GM21576 (cell line): ENCODE measurements at regions not wholly inside any gene's neighbourhood (a gene's known extent, or its start where the extent isn't known, plus 50 kb on each side); places are given as distances from the start of the nearest gene placed in this dataset.
"Not testable (repeated sequence)": the region's sequence is repeated elsewhere in the genome, so short reads cannot be mapped to it uniquely, and the experiment has no call there.

Source experiments
- ATAC-seq: cut with Tn5 transposase; IDR thresholded peaks from one replicate; pipeline ENCODE4 v1.9.1; 2021; ENCODE audit warnings: mild to moderate bottlenecking, moderate library complexity; ENCODE audit not compliant: unreplicated experiment

- not testable (repeated sequence) for ATAC-seq
Observed at GRCh38 chr10:71107117-71107516, 105.3 kb upstream of the UNC5B start.

DNA sequence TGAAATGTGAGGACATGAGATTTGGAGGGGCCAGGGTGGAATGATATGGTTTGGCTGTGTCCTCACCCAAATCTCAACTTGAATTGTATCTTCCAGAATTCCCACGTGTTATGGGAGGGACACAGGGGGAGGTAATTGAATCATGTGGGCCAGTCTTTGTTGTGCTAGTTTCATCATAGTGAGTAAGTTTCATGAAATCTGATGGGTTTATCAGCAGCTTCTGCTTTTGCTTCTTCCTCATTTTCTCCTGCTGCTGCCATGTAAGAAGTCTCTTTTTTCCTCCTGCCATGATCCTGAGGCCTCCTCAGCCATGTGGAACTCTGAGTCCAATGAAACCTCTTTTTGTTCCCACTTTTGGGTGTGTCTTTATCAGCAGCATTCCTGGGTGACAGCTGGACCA, 104.3 kb upstream of the UNC5B start:
- not testable (repeated sequence) for ATAC-seq

GRCh38 chr10:71112138-71112785, 100.1 kb upstream of the UNC5B start:
- no peak for ATAC-seq

- ATAC-seq: no peak
Observed at GRCh38 chr10:71116426-71116825, 95.9 kb upstream of the UNC5B start.

GRCh38 chr10:71117589-71117988, 94.8 kb upstream of the UNC5B start:
- not testable (repeated sequence) for ATAC-seq

GRCh38 chr10:71123023-71123422, 89.3 kb upstream of the UNC5B start:
- ATAC-seq: no peak

- ATAC-seq: no peak
Observed at GRCh38 chr10:71124921-71125748, 87.2 kb upstream of the UNC5B start.

DNA sequence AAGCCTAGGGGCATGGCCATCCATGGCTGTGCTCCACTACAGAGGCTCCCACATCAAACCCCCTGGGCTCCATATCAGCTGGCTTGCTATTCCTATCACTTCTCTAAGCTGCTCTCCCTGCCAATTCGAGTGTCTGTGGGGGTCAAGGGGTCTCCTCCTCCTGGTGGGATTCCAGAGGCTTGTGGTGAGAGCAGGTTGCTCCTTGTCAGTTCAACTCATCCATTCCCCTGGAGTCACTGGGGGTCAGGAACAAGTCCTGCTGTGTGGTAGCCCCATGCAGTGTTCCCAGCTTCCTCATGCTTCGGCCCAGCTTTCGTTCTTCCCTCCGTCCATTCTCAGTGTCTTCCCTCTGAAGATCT, 86.6 kb upstream of the UNC5B start:
- ATAC-seq: no peak

- no peak for ATAC-seq
Observed at GRCh38 chr10:71126432-71126831, 85.9 kb upstream of the UNC5B start.

- no peak for ATAC-seq
Observed at GRCh38 chr10:71127104-71127503, 85.3 kb upstream of the UNC5B start.

DNA sequence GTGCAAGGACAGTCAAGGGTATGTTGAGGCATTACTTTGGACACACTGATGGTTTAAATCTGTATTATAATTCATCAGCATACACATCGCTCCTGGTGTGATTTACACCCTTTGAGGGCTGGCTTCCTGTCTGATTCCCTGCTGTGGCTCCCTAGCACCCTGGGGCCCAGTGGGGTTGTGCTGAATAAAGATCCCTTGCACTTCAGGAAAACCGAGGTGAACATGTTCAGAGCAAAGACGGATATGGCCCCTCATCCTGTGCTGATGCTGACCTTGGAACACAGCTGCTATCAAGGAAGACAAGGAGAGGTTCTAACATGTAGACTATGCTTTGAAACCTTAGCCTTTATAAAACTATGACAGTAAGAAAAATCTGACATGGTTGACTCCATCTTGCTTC, 84.6 kb upstream of the UNC5B start:
- ATAC-seq: no peak

- no peak for ATAC-seq
Observed at GRCh38 chr10:71128311-71128980, 83.9 kb upstream of the UNC5B start.

DNA sequence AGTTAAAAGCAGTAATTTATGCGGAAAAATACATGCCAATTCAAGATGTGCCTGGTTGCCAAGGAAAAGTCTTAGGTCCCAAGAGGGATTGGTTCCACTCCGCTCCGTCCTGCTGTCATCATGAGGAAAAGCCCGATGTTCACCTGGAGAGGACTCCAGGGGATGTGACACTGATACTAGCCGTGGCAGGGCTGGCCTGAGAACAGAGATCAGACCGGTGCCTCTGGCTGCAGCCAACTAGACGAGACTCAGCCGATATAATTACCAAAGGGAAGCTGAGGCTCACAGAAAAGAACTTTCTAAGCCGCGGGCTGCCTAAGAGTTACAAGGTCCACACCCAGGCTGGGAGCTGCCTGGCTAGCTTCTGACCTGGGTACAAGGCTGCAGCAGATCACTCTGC, 81.3 kb upstream of the UNC5B start:
- no peak for ATAC-seq

DNA sequence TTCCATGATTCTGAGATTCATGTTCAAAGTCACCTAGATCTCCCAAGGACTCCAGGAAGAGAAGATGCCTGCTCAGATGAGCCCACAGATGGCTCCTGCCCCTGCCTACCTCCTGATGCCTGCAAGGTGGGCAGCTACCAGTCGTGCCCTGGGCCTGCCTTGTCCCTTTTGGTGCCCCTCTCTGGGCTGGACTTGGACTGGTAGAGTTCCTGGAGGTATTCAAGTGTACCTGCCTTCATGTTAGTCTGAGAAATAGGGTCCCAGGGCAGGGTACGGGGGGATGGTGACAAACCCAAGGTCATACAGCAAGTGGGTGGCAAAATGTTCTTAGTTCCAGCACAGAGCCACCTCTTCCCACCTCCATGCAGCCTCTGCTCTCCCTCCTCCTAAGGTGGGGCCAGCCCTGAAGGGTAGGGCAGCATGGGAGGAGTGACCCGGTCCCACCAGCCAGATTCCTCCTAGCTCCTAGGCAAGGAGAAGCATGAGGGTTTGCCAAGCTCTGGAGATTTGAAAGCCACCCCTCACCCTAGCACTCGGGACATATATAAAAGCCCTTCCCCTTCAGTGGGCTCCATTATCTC, 80.8 kb upstream of the UNC5B start:
- ATAC-seq: no peak

- ATAC-seq: no peak
Observed at GRCh38 chr10:71132321-71132810, 80.0 kb upstream of the UNC5B start.

DNA sequence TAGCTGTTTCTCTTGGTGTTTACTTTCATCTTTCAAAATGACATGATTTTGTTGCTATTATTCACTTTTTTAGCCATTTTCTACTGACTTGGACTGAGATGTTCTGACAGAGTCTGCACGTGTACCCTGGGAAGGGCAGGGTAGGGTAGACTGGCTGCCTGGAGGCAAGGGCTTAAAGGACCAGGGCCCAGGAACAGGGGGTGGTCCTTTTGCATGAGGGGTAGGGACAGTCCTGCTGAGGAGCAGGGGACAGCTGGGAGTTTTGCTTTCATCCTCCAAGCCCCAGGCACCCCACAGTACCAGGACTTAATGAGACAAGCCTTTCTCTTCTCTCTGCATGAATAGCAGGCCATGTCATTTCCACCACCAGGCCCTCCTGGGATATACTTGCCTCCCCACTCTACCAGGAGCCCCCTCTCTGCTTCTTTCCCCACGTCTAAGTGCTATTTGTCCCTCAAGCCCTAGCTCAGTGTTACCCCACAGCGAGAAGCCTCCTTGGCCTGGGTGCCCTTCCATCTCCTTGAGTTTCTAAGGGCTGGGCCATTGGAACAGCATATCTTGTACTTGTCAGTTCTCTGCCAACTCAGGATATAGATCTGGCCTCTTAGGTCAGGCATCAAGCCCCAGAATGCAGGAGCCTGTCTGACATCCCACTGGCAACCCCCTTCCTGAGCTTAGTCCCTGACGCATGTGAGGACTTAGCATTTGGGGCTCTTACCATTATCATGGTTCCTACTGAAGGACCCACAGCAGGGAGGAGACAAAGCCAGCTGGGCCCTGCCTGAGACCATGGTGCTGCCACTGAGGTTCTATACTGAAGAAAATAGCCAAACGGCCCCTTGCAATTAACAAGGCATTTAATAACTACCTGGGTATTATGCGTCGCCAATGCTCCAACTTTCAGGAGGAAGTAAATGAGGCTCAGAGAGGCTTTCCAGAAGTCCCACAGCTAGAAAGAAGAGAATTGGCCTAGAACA, 78.4 kb upstream of the UNC5B start:
- no peak for ATAC-seq

- no peak for ATAC-seq
Observed at GRCh38 chr10:71134732-71135211, 77.6 kb upstream of the UNC5B start.

DNA sequence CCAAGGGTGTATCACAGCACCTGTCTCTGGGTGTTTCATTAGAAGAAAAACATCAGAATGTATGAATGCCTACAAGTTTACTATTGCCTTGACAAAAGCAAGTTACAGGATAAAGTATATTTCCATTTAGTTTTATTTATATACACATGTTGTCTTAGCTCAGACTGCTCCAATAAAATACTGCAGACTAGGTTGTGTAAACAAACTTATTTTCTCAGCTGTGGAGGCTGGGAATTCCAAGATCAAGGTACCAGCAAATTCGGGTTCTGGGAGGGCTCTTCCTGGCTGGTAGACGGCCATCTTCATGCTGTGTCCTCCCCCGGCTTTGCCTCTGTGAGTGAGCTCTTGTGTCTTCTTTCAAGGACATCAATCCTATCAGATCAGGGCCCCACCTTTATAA, 77.1 kb upstream of the UNC5B start:
- no peak for ATAC-seq

GRCh38 chr10:71136036-71136721, 76.2 kb upstream of the UNC5B start:
- no peak for ATAC-seq

DNA sequence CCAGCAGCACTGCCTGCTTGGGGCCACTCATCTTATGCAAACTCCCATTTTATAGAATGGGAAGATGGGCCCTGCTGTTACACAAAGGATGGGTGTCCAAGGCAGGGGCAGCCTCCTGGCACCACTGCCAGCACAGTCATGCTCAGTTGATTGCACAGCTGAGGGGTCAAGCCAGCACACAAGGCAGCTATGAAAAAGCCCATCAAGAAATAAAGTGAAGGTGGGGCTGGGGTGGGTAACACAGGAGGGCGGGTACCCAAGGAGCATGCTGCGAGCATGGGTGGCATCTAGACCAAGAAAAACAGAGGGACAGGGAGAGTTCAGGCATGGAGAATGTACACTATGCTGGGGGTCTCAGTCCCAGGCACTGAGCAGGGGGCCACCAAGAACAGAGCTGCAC, 74.7 kb upstream of the UNC5B start:
- no peak for ATAC-seq
